DMS 273 (cell line): ENCODE measurements at regions not wholly inside any gene's neighbourhood (a gene's known extent, or its start where the extent isn't known, plus 50 kb on each side); places are given as distances from the start of the nearest gene placed in this dataset.
"Not testable (repeated sequence)": the region's sequence is repeated elsewhere in the genome, so short reads cannot be mapped to it uniquely, and the experiment has no call there.

ENCODE experiments used
- DNase-seq: peaks from one replicate; lab custom pipeline; 2025; ENCODE audit not compliant: unreplicated experiment; lab: John Stamatoyannopoulos, UW

DNA sequence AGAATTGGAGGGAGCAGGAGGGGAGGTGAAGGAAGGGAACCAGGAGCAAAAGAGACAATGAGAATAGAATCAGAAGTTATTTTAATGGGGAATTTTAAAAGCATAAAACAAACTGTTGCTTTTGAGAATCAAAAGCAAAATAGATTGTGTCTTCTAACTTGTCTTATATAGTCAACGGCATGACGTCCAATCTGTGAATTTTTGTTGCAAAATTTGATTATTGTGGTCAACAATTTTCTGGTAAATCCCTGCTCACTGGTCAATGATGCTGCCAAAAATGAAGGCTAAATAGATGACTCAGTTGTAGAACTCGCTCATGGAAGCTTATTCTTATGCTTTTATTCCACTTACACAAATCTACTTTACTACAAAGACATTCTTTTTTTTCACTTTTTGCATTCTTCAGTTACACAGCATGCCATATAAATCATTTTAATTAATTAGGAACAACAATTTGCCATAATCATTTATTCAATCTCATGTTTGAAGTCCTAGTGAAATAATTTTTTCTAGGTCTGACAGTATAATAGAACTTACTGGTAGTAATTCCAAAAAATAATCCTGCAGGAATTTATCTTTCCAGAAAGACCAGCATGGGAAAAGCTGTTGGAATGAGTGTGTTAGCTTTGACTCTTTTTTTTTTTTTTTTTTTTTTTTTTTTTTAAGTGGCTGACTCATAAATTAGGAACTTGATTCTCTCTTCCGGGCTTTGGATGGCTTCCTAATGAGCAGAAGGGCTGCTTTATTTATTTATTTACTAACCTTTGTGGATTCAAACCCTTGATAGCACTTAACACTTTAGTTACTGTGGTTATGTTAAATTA lies 256.9 kb downstream of the SPRY2 start:
- peak; percentile 57 for DNase-seq

DNA sequence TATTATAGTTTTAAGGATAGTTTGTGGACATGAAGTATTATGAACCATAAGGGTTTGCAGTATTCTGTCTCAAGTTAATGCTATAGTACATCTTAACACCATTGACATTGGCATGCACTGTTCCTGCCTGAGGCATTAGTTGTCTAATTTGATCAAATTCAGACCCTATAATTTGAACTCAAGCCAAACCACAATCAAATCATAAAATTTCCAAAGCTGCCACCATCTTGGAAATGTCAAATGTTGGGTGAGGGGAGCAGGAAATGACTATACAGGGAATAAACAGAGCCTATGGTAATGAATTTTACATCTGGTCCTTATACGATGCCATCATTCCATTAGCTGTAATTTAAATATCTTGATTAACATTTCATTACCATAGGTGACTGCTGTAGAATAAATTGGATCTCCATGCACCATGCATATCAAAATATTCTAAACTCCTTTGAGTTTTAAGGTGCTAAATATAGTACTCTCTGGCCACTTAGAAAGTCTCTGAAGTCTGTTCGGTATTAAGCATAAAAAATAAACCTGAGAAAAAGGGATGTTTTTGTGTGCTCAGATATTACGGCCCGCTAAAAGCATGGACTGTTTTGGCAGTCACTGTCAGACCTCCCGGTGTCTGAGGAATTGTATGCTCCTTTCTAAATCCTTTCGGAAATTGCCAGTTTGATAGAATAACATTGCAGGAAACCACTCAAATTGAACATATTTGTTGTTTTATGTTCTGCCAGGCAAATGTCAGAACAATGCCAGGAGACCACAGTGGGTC lies 257.7 kb downstream of the SPRY2 start:
- peak; percentile 1 for DNase-seq

DNA sequence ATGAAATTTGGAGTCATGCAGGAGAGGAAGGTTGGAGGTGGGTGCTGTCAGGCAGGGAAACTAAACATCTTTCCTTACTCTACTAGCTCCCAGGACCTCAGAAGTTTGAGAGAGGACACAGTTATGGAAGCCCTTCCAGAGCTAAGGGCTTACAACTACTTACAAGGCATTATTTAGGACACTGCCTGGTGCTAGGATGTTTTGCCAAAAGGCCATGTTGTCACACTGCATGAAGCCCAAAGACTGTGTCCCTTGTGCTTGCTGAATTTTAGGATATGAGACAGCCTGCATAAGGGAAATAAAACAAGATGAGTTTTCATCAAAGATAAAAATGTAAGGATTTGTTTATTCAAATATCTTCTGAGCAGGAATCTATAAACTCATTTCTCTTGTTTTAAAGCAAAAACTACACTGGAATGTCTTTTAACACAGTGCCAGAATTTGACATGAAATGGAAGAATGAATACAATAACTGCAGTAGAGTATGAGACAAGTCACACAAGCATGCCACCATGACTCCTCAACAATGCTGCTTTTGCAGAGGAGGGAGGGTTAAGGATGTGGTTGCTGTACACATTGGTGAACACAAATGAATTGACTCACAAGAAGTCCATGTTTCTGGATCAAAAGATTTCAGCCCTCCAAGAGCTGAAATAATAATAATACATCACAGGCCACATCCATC lies 258.4 kb downstream of the SPRY2 start:
- no peak for DNase-seq

DNA sequence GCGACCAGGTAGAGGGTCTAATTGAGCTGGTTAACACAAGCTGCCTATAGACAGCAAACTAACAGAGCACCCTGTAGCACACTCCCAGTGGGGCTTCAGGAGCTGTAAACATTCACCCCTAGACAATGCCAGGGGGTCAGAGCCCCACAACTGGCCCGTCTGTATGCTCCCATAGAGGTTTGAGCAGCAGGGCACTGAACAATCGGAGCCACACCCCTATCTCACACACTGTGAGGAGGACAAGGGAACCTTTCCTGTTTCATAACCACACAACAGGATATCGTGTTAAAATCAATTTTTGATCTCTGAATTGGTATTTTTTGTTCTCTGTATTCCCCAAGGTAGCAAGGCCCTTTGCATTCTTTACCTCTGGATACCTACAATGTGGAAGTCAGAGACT lies 266.1 kb downstream of the SPRY2 start:
- DNase-seq = no peak

DNA sequence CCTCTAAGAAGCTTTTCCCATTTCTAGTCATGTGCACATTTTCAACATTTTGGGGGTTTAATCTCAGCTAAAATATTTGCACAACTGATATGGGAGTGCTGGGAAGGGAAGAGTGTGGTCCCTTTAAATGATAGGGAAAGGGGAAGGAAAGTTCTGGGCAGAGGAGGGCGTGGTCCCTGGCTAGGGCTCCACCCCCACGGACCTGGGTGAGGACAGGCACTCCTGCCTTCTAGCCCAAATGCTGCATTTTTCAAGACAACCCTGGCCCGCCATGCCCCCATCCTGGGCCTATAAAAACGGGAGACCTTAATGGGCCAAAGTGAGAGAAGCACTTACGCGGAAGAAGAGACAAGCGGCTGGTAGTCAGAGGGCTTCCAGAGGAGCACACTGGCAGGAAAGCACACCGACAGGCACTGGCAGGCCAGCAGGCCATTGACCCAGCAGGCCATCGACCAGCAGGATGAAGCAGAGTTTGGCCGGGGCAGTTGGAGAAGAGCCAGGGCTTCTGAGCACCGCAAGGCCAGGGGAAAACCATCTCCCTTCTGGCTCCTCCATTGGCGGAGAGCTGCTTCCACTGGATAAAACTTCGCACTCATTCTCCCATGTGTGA lies 266.7 kb downstream of the SPRY2 start:
- no peak for DNase-seq

DNA sequence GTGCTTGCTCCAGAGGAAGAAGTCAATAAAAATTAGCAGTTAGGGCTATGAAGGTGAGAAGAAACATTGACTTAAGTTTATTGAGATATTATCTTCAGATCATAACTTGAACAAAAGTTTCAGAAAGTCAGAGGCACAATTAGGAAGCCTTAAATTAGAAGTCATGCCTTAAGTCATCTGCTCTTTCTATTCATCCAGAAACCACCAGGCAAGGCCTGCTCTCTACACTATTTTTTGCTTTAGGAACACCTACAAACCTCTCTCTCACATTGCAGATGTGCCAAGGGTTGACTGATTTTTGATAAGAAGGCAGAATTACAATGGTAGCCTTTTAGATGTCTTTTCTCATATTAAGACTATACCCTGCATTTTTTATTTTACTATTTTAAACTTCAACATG lies 268.7 kb downstream of the SPRY2 start:
- DNase-seq = no peak

DNA sequence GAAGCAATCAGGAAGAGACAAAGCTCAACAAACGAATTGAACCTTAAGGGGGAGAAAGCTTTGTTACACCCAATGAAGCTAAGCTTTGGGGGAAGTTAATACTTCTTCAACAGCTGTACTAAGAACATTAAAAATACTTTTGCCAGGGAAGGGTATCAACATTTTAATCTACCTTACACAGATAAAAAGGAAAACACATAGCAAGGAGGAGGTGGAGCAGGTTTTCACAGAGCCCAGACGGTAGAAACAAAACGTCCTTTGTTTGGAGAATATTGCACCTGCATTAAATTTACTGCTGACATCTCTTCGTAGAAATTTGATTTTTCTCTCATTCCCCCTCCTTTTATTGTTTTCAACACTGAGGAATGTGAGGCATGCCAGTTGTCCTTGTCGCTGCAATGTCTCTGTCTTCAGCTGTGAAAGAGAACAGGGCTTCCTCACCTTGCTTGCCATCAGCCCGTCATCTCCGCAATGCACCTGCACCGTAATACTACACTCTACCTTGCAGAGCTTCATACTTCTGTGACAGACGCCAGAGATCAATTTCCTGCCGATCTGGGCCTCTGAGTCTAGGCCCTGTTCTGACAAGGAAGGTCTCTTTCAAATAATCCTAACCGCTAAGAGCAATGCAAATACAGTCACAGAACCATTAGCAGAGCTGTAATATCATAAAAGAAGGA lies 270.8 kb downstream of the SPRY2 start:
- no peak for DNase-seq

DNA sequence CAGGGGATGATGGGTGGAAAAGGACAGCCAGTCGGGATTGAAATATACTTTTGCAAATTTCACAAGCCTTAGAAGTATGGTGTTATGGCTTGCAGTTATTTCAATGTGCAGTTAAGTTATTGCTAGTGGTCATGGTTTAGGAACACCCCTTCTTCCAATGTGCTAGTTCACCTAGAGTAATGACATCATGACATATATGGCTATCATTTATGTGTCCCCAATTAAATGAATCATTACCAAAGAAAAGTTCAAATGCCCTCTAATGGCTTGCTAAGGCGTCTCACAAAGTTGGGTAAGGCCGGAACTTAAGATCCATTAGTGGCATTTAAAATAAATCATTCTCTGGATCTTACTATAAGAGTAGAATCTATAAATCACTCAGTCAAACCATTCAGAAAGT lies 271.6 kb downstream of the SPRY2 start:
- DNase-seq = no peak

DNA sequence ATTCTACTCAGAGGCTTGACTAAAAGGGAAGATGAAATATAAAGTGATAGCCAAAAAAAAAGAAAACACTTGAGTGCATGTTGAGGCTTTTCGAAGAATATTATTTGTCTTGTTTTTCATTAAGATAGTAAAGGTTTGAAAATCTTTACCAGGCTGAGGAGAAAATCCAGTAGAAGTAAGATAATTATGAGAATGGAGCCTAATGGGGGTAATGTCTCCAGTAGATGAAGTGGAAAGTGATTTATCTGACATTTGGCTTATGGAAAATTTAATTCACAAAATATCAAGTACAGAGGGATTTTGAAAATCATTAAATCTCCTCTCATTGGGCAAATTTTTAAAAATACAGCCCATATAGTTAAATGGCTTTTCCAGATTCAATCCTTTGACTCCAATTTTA lies 274.9 kb downstream of the SPRY2 start:
- no peak for DNase-seq

DNA sequence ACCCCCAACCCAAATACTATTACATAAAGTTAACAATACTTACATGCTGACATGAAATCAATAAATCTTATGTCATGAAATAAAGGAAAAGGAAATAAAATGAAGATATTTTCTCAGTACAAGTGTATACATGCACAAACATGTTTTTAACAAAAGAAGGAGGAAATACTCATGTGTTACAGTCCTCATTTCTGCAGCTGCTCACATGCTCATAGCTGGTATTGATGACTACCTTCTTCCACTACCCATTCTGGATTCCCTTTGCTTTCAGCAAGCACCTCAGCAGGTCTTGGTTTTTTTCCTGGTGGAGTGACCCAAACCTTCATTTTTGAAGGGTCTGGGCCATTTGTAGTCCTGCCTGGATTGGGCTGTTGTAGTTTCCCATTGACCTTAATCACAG lies 278.5 kb downstream of the SPRY2 start:
- not testable (repeated sequence) for DNase-seq

DNA sequence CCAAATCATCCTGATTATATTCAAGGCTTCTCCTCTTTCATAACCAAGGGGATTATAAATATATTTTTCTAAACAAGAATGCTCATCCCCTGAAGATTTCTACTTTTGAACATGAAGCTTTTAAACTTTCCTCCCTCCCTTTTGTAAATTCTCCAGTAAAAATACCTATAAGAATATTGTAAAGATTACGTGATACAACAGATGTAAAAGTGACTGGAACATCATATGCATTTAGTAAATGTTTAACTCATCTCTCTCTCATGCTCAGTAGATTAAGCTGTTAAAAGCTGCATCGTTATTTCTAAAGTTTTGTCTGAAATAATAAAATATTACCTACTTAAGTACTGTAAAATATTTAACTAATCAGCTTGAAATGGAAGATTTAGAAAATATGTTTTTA lies 281.1 kb downstream of the SPRY2 start:
- DNase-seq = no peak

DNA sequence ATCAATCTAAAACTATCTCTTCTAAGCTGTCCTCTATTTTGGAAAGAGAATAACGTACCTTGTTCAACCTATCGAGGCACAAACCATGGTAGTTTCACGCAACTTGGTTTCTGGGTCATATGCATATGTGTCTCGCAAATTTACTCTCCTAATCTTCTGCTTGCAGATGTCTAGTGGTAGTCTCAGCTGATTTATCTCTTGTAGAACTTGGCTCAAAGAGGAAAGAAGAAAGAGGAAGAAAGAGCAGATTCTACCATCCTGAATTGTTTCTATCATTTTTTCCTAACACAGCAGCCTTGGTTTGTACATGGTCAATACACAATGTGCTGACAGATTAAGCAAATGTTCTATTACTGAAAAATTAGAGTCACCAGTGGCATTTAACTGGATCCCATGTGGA lies 282.3 kb downstream of the SPRY2 start:
- DNase-seq = no peak

DNA sequence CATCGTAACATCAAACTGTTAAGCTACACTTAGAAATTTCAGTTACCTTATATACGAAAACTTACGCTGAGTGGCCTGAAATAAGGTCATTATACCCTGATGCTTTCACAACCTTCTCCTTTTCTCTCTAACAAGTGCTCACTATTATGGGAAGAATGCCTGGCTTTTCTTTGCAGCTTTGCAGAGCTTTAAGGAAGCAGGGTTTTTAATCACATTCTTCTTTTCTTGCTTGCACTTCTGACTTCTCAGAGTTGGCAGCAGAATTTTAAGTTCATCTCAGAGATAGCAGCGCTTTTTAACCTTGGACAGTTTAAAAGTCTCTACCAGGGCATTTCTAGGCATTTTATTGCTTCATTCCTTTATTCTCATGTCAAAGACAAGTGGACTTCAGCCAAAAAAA lies 285.1 kb downstream of the SPRY2 start:
- DNase-seq = no peak

DNA sequence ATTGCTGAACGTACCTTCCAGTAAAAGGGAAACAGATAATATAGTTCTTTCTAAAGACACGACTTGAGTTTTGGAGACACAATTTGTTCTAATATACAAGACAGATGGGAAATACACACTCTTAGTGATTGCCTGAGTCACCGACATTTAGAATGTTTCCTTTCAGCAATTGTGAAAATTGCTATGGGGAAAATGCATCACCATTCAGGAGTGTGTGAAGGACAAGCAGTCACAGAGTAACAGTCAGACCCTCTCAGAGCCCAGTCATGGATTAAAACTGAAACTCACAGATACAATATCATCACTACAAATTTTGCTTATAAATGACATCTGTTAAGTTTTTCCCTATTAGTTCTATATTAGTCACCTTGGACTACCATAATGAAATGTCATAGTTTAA lies 286.1 kb downstream of the SPRY2 start:
- DNase-seq = no peak

DNA sequence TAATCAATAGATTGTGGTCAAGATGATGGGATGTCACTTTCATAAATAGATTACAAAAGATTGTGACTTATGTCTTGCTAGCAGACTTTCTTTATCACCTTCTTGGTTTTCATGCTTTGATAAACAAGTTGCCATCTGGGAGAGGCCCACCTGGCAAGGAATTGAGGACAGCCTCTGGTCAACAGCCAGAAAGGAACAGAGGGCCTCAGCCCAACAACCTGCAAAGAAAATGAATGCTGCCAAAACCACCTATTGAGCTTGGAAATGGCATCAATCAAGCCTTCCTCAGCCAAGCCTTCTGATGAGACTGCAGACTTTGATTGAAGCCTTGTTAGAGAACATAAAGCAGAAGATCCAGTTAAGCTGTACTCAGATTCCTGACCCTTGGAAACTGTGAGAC lies 288.6 kb downstream of the SPRY2 start:
- DNase-seq = no peak

DNA sequence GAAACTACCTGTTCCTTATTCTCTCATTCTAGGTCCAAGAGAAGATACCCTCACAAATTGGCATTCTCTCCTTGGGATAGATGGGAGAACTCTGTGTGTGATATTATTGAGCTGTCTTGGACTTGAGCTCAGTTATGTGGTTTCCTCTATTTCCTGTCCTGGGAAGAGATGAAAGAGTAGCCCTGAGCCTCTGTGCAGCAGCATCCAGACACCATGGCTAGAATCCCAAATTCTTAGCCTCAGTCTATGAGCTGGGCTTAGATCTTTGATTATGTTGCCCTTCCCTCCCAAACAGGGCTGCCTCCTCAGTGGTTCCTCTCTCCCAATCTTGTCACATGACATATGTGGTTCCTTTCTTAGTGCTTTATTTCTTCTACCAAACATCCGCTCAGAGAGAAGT lies 290.7 kb downstream of the SPRY2 start:
- no peak for DNase-seq

DNA sequence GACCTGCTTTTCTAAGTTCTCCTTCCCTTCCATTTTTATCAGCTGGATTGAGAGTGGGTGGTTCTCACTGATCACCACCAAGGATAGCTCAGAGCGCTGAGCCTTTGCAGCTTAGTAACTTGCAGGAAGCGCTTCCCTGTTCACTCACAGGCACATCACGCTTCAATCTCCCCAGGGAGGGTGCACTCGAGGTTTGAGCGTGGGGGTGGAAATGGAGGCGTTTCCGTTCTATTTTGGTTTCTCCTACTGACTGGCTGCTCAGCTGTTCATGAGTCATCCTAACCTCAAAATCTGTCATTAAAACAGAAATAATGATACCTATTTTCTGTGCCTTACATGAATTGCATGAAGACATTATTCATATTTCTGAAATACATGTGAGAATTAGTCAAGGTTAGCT lies 292.1 kb downstream of the SPRY2 start:
- peak; percentile 75 for DNase-seq

DNA sequence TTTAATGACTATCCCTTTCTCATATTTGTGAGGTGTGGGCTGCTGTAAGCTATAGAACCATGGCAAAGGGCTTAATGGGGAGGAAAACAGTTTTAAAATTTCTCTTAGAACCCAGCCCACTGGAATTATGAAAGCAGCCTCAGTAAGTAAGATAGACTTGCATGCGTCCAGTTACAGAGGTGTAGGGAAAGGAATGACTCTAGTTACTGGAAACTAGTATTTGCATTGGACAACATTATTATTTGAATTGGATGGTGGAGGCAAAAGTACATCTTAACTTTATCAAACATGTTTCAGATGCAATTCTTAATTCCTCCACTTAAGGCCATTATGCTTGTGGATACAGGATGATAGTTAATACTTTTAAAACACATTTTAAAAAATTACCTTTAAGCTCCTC lies 292.9 kb downstream of the SPRY2 start:
- no peak for DNase-seq

DNA sequence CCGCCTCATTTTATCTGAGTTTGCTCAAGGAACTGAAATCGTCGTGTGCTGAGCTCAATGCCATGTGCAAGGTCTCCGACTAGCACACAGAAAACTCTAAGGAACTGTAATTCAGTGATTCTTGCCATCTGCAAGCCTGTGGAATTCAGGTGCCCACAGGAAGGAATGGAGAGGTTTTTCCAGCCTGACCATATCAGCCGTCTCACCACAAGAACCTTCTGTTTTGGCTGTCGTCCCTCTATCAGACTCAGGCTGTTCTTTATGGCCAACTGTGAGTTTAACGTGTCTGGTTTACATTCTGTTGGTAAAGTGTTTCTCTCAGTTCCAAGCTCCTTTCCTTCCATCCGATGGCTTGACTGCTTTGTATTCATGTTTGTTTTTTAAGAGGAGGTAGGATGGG lies 293.5 kb downstream of the SPRY2 start:
- DNase-seq = no peak

DNA sequence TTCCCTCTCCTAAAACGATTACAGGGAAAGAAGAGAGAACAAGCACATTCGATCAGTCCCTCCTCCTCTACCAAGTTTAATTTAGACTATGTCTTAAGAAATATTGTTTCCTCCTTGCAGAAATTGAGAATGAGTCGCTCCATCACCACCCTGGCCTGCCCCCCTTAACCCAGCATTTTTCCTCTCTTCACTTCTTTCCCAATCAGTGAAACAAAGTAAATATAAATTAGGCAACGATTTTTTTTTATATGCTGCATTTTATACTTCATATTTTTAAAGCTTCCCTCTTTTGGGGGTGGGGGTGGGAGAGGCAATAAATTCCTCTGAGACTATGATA lies 300.0 kb downstream of the SPRY2 start:
- DNase-seq = no peak
